Ascending aorta (tissue), 2 donors: ENCODE measurements at regions not wholly inside any gene's neighbourhood (a gene's known extent, or its start where the extent isn't known, plus 50 kb on each side); places are given as distances from the start of the nearest gene placed in this dataset.
"Not testable (repeated sequence)": the region's sequence is repeated elsewhere in the genome, so short reads cannot be mapped to it uniquely, and the experiment has no call there.

Experiments used
- DNase-seq, 2 donors: peaks; one replicate each; pipeline ENCODE4 v3.0.0-alpha.2; 2019; ENCODE audit warnings: low spot score in 2 of 2
- H3K27ac ChIP-seq, 2 donors: fragments of 200-600 bp; sonication (generic); one replicate each; pipeline ENCODE4 v1.5.1; 2016 to 2017; ENCODE audit warnings: mild to moderate bottlenecking in 1 of 2
- H3K27me3 ChIP-seq: fragments of 200-600 bp; sonication (generic); one replicate; pipeline ENCODE4 v1.5.1; 2017
- H3K36me3 ChIP-seq, 2 donors: fragments of 200-600 bp; sonication (generic); one replicate each; pipeline ENCODE4 v1.5.1; 2016
- H3K4me1 ChIP-seq, 2 donors: fragments of 200-600 bp; sonication (generic); one replicate each; pipeline ENCODE4 v1.5.1; 2016 to 2017; ENCODE audit warnings: mild to moderate bottlenecking in 1 of 2
- H3K4me3 ChIP-seq, 2 donors: fragments of 200-600 bp; sonication (generic); one replicate each; pipeline ENCODE4 v1.5.1; 2016 to 2017; ENCODE audit warnings: mild to moderate bottlenecking in 1 of 2
- H3K9me3 ChIP-seq, 2 donors: fragments of 200-600 bp; sonication (generic); one replicate each; pipeline ENCODE4 v1.5.1; 2016
- intact Hi-C: fragments of 100-400 bp; cut with DNase I; formaldehyde crosslinking; loops from one replicate; pipeline ENCODE4 v1.15.1; 2023
- TF ChIP-seq, protein P1 (sequence below), 3 experiments: fragments of 200-600 bp in 2 of 3; fragments of 450-650 bp in 1 of 3; sonication (generic) in 2 of 3; IDR thresholded peaks; one replicate each; pipeline ENCODE4 v1.5.1; 2016 to 2019; ENCODE audit warnings: antibody characterized with exemption in 3 of 3, mild to moderate bottlenecking in 1 of 3, moderate library complexity in 1 of 3

DNA sequence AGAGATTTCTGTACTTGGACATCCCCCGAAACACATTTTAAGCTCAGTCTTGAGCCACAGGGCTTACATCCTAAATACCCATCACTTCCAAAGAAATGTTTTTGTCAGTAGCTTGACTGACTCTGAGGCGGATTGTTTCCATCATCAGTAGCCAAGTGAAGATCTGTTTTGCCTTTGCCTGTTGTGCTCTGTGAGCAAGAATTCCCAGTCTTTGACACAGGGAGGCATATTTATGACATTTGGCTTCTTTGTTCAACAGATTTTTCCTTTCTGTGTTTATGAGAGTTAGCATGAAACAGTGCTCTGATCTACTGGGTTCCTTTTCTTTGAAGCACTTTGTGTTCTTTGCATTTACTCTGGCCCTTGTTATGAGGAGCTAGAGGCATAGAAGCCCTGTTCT, 132.1 kb upstream of the CDIN1 start:
- Histone ChIP-seq H3K4me1 (no peaks in the 10 kb centered on the region), H3K9me3 (no peaks in the 10 kb centered on the region), H3K27me3 (no peaks in the 10 kb centered on the region), H3K27ac (no peak overlapping the region), H3K36me3 (no peaks in the 10 kb centered on the region), H3K4me3 (no peak overlapping the region)
- TF ChIP-seq, protein P1, sequence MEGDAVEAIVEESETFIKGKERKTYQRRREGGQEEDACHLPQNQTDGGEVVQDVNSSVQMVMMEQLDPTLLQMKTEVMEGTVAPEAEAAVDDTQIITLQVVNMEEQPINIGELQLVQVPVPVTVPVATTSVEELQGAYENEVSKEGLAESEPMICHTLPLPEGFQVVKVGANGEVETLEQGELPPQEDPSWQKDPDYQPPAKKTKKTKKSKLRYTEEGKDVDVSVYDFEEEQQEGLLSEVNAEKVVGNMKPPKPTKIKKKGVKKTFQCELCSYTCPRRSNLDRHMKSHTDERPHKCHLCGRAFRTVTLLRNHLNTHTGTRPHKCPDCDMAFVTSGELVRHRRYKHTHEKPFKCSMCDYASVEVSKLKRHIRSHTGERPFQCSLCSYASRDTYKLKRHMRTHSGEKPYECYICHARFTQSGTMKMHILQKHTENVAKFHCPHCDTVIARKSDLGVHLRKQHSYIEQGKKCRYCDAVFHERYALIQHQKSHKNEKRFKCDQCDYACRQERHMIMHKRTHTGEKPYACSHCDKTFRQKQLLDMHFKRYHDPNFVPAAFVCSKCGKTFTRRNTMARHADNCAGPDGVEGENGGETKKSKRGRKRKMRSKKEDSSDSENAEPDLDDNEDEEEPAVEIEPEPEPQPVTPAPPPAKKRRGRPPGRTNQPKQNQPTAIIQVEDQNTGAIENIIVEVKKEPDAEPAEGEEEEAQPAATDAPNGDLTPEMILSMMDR (IDR thresholded peaks at IDR 0.05), result no peak
- no peak for DNase-seq
- intact Hi-C loops, result no loop called here

DNA sequence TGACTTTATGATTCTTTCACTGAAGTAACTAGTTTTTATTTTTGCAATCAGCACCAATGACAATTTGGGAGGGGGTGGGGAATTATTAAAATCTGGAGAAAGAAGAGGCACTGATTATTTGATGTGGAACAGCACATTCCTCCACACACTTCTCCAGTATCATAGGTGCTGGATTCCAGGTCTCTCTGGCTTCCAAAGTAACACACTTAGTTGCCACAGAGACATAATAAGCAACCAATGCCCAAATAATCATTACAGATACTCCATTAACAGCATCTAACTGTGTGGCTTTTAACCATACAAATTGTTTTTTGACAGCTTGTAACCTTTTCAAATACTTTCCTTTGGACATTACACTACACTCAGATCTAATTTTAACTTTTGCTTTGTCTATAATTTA, 131.0 kb upstream of the CDIN1 start:
- no peak for DNase-seq
- TF ChIP-seq, protein P1 (IDR thresholded peaks at IDR 0.05), result no peak
- H3K9me3 ChIP-seq, result no peaks in the 10 kb centered on the region
- H3K4me1 ChIP-seq, result no peaks in the 10 kb centered on the region
- no peaks in the 10 kb centered on the region for H3K27me3 ChIP-seq
- no peak overlapping the region for H3K27ac ChIP-seq
- no peaks in the 10 kb centered on the region for H3K36me3 ChIP-seq
- intact Hi-C loops, result no loop called here
- no peak overlapping the region for H3K4me3 ChIP-seq

DNA sequence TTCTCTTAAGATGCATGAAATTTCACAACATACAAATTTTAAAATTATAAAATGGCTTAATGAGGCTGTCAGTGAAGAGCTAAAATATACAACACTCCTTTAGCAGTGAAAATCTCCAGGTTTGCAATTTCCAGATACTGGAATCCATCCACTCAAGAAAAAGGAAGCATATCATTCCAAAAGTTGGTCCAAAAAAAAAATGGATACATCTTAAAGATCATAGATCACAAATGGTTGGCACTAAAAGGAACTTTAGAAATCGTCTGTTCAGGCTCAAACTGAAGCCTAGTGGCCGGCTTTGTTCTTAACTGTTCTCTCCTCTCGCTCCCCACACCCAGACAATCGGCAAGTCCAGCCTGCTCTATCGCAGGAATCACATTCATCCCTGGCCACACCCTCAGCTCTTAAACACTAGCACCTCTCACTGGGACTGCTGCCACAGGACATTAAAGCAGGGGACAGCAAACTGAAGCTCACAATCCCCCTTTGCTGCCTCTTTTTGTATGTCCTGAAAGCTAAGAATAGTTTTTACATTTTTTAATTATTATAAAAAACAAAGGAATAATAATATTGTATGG, 130.3 kb upstream of the CDIN1 start:
- no peaks in the 10 kb centered on the region for H3K9me3 ChIP-seq
- no peaks in the 10 kb centered on the region for H3K27me3 ChIP-seq
- intact Hi-C loops, result no loop called here
- H3K27ac ChIP-seq, result no peak overlapping the region
- H3K4me3 ChIP-seq, result no peak overlapping the region
- no peaks in the 10 kb centered on the region for H3K4me1 ChIP-seq
- TF ChIP-seq, protein P1 (IDR thresholded peaks at IDR 0.05), result no peak
- H3K36me3 ChIP-seq, result no peaks in the 10 kb centered on the region
- DNase-seq, result no peak

- H3K4me3 ChIP-seq, result no peak overlapping the region
- intact Hi-C loops, result no loop called here
- no peaks in the 10 kb centered on the region for H3K36me3 ChIP-seq
Observed at GRCh38 chr15:36449662-36450145, 129.7 kb upstream of the CDIN1 start.

DNA sequence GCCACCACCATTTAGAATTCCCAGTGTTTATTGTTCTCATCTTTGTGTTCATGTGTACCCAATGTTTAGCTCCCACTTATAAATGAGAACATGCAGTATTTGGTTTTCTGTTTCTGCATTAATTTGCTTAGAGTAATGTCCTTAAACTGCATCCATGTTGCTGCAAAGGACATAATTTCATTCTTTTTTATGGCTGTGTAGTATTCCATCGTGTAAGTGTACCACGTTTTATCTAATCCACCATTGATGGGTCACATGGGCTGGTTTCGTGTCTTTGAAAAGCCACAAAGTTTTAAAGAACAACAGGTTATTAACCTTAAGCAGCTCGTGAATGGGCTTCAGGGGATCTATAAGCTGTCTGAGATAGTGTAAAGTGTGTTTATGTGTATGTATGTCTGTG, 125.2 kb upstream of the CDIN1 start:
- H3K4me3 ChIP-seq, H3K4me1 ChIP-seq, H3K27me3 ChIP-seq, DNase-seq, intact Hi-C loops, H3K27ac ChIP-seq, H3K36me3 ChIP-seq, H3K9me3 ChIP-seq: not testable (repeated sequence)

More at GRCh38 chr15:36449662-36450145, 129.7 kb upstream of the CDIN1 start:
- H3K9me3 ChIP-seq, result no peaks in the 10 kb centered on the region
- DNase-seq, result no peak
- no peaks in the 10 kb centered on the region for H3K27me3 ChIP-seq
- no peak overlapping the region for H3K27ac ChIP-seq
- TF ChIP-seq, protein P1 (IDR thresholded peaks at IDR 0.05), result no peak
- H3K4me1 ChIP-seq, result no peaks in the 10 kb centered on the region

GRCh38 chr15:36458411-36458810, 121.0 kb upstream of the CDIN1 start:
- Histone ChIP-seq H3K4me3 (no peak overlapping the region), H3K9me3 (no peaks in the 10 kb centered on the region), H3K27ac (no peak overlapping the region), H3K36me3 (no peaks in the 10 kb centered on the region), H3K4me1 (no peaks in the 10 kb centered on the region), H3K27me3 (no peaks in the 10 kb centered on the region)
- intact Hi-C loops, result no loop called here
- TF ChIP-seq, protein P1 (IDR thresholded peaks at IDR 0.05), result no peak
- DNase-seq, result no peak
